NCI-H748 (cell line): ENCODE measurements at regions not wholly inside any gene's neighbourhood (a gene's known extent, or its start where the extent isn't known, plus 50 kb on each side); places are given as distances from the start of the nearest gene placed in this dataset.

Experiments
- DNase-seq: peaks from one replicate; lab custom pipeline; 2025; ENCODE audit not compliant: unreplicated experiment; lab: John Stamatoyannopoulos, UW

GRCh38 chr13:61874970-61875579 lies 459.4 kb upstream of the PCDH20 start:
- DNase-seq = no peak

- no peak for DNase-seq
Observed at GRCh38 chr13:61873717-61874116, 458.1 kb upstream of the PCDH20 start.

GRCh38 chr13:61857198-61857597 lies 441.5 kb upstream of the PCDH20 start:
- peak; percentile 18 for DNase-seq

GRCh38 chr13:61852116-61852619 lies 436.5 kb upstream of the PCDH20 start:
- DNase-seq = no peak

GRCh38 chr13:61850794-61851193 lies 435.1 kb upstream of the PCDH20 start:
- DNase-seq = no peak

GRCh38 chr13:61838568-61838967 lies 422.9 kb upstream of the PCDH20 start:
- DNase-seq = no peak

GRCh38 chr13:61833228-61833627 lies 417.6 kb upstream of the PCDH20 start:
- no peak for DNase-seq

- no peak for DNase-seq
Observed at GRCh38 chr13:61831026-61831425, 415.4 kb upstream of the PCDH20 start.

- no peak for DNase-seq
Observed at GRCh38 chr13:61830475-61830874, 414.8 kb upstream of the PCDH20 start.

- DNase-seq = no peak
Observed at GRCh38 chr13:61824168-61824567, 408.5 kb upstream of the PCDH20 start.

- no peak for DNase-seq
Observed at GRCh38 chr13:61812286-61812685, 396.6 kb upstream of the PCDH20 start.

- no peak for DNase-seq
Observed at GRCh38 chr13:61810065-61810464, 394.4 kb upstream of the PCDH20 start.

GRCh38 chr13:61797397-61797796 lies 381.7 kb upstream of the PCDH20 start:
- no peak for DNase-seq

GRCh38 chr13:61795580-61795979 lies 379.9 kb upstream of the PCDH20 start:
- DNase-seq = no peak

- no peak for DNase-seq
Observed at GRCh38 chr13:61779456-61779855, 363.8 kb upstream of the PCDH20 start.

GRCh38 chr13:61778531-61778930 lies 362.9 kb upstream of the PCDH20 start:
- no peak for DNase-seq

- DNase-seq = no peak
Observed at GRCh38 chr13:61777899-61778298, 362.2 kb upstream of the PCDH20 start.

GRCh38 chr13:61777271-61777670 lies 361.6 kb upstream of the PCDH20 start:
- no peak for DNase-seq

GRCh38 chr13:61774903-61775302 lies 359.3 kb upstream of the PCDH20 start:
- DNase-seq = no peak

- DNase-seq = no peak
Observed at GRCh38 chr13:61770681-61771080, 355.0 kb upstream of the PCDH20 start.

- no peak for DNase-seq
Observed at GRCh38 chr13:61768175-61768574, 352.5 kb upstream of the PCDH20 start.

- no peak for DNase-seq
Observed at GRCh38 chr13:61766667-61767058, 351.0 kb upstream of the PCDH20 start.

GRCh38 chr13:61765940-61766666 lies 350.5 kb upstream of the PCDH20 start:
- no peak for DNase-seq
